Stimulated activated naive CD4-positive, alpha-beta T cell treated with Interleukin-2 at 50 U/mL for 16 hours (primary cell): ENCODE measurements at regions not wholly inside any gene's neighbourhood (a gene's known extent, or its start where the extent isn't known, plus 50 kb on each side); places are given as distances from the start of the nearest gene placed in this dataset.

Experiments
- DNase-seq: peaks from one replicate; lab custom pipeline; 2025; lab: John Stamatoyannopoulos, UW

DNA sequence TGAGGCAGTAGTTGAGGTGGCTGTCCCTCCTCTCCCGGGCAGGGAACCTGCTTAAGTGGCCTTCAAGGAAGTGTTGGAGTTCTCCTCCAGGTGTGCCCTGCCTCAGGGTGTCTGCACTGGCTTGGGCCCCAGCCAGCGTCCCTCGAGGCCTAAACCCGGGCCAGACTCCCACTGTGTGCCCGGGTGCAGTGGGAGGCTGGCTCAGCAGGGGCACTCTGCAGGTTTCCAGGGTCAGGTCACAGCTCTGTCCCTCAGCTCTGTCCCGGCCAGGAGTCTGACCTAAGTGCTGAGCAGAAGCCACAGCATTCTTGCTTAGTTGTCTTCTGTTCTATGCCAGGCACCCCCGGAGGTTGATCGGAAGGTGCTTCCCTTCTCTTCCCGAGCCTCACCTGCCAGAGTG is 69.0 kb upstream of the OTOS start:
- no peak for DNase-seq

DNA sequence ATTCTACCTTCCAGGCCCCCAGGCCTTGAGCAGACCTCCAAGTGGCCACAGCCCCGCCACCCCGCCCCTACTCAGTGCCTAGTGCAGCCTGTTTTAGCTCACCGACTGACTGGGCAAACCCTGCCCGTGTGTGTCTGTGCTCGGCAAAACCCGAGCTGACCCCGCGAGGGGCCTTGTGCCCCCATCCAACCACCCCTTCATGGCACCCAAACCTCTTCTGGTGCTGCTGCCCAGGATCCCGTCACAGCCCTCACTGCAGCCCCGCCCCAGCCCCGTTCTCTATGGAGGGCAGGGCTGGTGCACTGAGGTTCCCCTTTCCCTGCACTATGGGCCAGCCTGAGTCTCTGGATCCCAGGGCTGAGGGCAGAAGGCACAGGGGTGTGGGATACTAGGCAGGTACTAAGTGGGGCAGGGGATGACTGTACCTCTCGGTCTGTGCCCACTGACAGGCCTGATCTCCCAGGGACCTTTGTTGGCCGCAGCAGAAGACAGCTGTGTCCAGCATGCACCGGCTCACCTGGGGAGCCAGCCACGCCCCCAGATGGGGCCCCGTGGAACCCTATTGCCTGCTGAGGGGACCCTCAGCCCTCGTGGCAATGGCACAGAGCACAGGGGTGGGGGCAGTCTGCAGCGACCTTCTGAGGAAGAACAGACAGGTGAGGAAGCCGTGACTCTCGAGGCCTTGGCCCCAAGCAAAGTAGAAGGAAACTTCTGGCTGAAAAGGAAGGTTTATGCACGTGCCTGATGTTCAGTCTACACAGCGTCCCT is 69.9 kb upstream of the OTOS start:
- no peak for DNase-seq

DNA sequence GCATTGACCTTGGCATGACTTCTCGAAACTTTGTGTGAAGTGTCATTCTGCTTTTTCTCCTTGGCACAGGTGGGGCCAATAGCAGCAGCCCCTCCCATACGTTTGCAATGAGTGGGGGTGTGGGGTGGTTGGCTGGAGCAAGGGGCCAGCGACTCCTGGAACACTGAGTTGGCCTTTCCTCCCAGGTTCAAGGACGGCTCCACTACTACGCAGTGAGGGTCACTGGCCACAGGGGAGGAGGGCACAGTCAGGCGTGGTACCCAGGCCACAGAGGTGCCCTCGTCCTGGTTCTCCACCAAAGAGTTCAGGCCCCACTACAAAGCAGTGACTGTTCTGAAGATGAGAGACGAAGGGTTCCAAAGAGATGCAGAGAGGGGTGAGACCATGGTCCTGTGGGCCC is 70.6 kb upstream of the OTOS start:
- DNase-seq, result no peak

DNA sequence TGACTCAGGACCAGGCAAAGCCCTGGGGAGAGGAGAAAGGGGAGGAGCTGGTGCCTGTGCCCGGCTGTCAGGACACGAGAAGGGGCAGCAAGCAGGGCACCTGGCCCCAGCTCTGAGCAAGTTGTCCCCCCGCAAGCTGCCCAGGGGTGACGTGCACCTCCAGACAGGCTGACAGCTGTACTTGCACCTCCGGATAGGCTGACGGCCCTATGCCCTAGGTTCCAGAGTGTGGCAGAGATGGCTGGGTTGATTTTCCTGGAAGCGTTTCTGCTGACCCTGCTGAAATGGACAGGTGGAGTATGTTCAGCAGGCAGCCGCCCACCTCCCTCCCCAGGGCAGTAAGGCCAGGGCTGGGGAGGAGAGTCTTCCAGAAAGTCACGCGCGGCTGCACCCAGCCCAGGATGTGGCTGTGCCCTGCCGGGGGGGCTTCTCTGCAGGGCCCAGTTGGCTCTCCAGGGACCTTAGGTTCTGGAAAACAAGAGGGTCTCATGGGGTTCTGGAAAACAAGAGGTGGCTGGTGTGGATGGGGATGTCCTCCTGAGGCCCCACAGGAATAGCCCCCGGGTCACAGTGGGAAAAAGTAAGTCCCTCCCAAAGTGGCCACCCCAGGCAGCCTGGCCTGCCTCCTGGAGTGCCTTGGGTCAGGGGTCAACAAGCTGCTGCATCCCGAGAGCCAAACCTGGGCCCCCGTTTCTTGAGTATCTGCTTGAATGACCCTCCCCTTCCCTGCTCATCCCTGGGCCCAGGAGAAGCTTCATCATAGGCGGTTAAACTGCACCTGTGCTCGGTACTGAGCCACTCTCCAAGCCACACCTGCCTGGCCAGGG is 71.4 kb upstream of the OTOS start:
- DNase-seq, result no peak

DNA sequence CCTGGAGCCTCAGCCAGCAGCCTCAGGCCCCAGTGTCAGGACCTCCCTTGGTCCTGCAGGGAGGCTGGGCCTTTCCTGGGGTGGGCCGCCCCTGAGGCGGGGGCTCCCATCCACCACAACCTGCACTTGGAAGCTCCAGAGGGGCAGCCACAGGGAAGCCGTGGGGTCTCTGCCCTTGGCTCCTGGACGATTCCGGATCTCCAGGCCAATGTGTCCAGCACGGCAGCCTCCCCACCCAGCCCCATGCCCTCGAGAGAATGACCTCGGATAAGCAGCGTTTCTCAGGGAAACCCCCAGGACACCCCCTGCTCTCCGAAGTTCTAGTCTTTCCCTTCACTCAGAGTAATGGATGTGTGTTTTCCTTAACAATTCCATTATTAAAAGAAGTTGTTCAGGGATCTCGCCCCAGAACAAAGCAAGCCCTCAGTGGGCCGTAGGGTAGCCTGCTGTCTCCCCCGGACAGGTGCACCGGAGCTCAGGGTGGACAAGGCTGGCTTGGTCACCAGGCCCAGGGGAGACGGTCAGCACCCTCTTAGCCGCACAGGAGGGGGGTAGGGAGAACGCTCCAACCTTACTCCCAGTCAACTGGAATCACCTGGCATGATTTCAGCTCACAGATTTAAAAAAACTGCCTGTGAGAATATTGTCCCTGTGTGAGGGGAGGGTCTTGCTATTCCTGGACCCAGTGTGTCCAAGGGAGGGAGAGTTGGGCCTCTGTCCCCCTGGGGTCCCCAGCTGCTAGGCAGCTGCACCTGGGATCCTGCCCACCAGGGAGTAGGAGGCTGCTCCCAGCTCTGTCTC is 72.2 kb upstream of the OTOS start:
- DNase-seq, result no peak

DNA sequence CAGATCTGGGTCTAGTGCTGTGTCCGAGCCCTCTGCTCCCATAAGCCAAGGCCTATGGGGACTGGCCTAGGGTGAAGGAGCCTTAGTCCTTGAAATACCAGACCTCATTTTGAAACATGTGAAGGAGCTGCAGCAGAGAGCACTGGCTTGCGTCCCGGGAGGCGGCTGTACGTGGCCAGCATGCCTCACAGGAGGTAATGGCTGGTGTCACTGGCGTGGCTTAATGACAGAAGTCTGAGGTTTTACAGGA is 72.7 kb upstream of the OTOS start:
- DNase-seq, result no peak

DNA sequence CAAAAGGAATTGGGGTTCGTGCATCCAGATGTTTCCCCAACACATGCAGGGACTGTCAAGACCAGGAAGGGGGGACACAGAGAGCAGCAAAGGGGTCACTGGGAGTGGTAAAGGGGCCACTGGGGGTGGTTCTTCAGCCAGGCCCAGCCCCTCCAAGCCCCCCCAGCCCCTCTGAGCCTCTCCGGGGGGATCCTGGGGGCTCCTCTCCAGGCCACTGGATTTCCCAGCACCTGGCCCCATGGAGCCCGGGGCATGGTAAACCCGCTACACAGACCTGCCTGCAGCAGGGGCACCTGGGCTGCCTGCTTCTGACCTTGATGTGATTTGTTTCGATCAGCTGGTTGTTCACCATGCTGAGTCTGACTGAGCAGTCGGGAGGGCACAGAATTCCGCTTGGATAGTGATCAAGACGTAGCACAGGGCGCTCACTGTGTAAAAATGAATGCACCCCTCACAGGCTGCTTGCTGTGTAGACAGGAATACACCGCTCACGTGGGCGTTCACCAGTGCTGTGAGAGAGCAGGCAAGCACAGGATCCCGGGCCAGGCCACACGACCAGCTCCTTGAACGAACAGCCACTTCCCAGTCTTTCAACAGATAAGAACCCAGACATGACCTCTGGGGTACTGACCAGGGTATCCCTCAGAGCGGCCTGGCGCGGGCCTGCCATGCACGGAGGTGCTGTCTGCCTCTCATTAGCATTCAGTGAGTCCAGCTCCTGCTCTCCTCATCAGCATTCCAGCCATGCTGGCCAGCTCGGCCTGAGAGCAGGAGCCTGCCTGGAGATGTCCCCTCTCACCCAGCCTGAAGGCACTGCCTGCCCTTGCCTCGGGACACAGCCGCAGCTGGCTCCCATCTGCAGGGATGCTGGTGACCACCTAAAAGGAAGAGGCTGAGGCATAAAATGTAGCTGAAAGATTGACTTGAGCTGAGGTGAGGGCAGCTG is 73.3 kb upstream of the OTOS start:
- DNase-seq, result no peak

DNA sequence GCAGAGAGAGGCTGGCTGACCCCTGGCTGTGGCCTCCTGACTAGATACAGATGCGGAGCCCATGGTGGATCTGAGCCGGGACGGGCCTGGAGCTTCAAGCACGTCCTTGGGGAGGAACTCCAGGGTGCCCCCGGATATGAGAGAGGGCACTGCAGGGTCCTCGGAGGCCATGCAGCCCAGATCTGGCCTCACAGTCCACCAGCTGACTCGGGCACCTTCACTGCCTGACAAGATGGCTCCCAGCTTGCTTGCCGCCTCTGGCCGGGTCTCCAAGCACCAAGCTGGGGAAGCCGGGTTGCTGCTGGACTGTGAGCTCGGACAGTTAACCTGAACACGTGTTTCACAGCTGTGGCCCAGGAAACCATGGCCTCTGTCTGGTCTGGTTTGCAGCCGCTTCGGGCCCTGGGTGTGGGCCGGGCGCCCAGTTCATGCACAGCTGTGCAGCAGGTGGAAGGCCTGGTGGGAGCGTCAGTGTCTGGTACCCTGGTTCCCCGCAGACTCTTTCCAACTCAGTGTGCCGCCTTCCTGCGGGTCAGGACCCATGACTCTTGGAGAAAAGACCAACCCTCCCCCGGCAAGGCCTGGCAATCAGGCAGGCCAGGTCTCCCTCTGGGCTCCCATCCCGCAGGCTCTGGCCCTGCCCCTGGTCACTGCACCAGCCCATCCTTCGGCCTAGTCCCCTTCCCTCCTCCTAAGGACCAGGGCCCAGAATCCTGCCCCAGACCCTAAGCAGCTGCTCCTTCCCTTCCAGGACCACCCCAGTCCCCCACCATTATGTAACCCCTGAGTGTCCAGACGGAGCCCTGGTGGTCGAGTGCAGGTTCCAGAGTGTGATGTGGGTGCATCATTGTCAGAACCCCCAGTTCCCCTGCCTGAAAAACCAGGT is 74.6 kb upstream of the OTOS start:
- DNase-seq, result no peak

DNA sequence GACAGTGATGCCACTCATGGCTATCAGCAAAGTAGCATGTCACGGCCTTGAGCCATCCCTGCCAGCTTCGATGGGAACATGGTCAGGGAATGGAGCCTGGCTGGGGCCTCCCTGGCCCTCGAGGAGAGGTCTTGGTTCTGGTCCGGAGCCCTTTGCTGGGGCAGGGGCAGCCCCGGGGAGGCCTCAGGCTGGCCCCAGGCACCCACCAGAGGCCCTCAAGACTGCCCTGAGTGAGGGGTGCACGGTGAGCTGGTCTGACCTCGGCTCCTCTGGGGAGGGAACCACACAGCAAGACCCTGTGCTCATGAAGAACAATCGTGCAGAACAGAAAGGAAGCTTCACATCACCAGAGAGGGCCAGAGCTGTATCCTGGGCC is 75.2 kb upstream of the OTOS start:
- DNase-seq, result no peak

DNA sequence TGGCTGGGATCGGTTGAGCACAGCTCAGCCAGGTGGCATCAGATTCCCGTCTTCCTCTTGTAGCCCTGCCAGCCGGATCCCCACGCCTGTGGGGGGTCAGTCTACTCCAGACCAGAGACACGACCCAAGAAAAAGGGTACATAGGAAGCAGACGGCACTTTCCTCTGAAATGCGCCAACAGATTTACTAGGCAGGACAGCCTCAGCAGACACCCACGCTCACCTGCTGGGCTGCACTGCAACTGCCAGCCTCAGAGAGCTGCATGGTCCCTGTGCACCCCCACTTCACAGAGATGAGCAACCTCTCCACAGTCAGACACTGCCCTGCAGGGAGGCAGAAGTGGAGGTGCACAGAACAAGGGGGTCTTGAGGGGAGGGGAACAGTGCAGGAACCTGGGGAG is 75.7 kb upstream of the OTOS start:
- DNase-seq, result no peak

DNA sequence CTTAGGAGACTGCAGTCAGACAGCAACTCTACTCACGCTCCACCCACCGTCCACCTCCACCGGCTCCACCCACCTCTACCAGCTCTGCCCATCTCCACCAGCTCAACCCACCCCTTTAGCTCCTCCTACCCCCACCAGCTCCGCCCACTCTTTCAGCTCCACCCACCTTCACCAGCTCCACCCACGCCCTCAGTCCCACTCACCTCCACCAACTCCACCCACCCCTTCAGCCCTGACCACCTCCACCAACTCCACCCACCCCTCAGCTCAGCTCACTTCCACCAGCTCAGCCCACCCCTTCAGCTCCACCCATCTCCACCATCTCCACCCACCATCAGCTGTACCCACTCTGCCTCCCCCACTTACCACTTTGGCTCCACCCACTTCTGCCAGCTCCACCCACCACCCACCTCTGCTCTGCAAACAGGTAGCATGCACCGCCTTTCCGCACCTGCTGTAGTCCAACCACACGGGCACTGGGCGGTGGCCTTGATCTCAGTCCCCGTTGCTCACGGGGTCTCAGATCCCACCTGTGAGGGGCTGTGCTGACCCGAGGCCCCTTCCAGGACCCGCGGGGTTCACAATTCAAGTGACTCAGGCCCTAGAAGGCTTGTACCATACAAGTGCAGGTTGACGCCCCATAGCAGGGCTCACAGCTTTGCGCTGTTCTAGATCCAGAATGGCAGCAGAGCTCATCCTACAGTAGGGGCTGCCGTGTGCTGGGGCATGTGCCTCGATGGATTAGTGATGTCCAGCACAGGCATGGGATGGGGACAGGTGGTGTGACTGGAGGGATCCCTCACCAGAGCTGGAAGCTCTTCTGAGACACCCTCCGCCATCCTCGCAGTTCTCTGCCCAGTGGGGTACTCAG is 77.2 kb upstream of the OTOS start:
- DNase-seq, result no peak

DNA sequence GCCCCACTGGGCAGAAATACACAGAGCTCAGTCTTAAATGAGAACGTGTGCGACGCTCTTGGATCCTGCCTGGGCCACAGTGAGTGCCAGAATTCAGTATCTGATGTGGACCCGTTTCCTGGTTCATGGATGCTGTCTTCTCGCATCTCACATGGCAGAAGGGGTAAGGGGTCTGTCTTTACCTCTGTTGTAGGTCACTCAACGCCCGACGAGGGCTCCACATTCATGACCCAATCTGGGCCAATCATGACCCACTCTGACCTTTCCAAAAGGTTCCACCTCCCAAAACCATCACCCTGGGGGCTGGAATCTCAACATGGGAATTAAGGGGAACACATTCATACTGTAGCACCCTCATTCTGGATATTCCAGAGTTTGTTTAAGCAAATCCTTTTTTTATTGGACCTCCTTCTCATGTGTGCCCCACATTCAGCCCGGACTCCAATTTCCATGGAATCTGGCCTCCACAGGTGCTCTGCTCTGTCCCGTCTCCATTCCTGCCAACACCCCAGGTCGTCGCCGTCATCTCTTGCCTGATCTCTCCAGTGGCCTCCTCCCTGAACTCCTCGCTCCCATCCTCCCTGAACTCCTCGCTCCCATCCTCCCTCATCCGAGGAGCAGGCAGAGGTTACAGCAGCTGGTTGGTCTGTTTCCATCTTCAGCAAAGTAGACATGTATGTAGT is 78.9 kb upstream of the OTOS start:
- no peak for DNase-seq

DNA sequence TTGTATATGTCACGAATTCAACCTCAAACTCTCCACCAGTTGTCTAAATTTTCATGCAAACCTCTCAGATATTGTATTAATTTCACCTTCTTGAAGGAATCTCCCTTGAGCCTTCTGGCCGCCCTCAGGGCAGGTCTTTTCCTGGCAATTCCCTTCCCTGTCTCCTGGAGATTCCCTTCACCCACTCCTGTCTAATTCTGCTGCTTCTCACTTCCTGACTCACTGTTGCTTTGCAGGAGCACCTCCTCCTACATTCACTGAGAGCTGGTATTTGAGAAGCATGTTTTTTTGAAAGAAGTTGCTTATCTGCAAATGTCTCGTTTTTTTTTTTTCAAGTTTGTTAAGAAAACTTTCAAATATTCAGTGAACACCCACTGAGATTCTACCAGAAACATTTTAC is 79.9 kb upstream of the OTOS start:
- DNase-seq, result no peak

DNA sequence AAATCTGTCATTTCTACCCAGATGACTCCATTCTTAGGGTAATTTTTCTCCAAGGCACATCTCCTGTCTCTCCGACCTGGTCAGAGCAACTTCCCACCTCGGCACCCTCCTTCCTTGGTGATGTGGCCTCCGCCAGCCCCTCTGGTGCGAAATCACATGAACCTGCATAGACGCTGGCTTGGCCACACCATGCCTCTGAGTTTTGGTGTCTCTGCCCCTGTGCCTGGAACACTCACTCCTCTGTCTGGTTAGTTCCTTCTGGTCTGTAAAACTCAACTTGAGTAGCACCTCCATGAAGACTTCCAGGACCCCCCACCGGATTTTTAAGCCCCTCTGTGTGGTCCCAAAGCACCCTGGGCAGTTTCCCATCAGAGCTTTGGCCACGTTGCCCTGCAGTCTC is 83.2 kb upstream of the OTOS start:
- DNase-seq, result no peak

DNA sequence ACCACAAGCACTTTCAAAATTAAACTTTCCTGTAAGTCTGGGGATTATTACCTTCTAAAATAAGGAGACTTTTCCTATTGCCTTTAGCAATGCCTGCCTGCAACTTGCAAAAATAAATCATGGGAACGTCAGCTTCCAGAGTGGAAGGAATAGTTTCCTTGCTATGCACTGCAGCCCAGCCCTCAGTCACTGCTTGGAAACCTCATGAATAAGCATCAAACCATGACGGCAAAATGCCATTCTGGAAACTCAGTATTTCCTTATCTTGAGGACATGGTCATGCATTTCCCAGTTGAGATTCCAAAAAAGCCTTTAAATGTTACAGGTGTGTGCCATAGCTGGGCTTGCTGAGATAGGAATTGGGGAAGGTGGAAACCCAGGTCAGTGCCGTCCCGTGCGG is 84.2 kb upstream of the OTOS start:
- DNase-seq, result no peak

DNA sequence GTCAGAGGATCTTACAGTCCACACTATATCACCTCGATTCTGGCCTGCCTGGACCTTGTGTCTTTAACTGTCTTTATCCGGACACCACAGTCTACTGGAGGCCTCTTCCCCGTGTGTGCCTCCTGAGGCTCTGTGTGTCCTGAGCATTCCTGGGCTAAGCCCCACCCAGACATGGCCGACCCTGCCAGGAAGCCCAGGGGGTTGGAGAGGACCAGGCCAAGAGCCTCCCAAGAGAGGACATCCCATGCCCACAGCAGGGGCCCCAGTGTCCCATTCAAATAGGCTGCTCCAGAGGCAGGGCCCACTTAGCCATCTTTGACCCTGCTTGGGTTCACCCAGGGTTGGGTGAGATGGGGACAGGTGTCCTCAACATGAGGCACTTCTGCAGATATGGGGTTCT is 84.7 kb upstream of the OTOS start:
- no peak for DNase-seq

DNA sequence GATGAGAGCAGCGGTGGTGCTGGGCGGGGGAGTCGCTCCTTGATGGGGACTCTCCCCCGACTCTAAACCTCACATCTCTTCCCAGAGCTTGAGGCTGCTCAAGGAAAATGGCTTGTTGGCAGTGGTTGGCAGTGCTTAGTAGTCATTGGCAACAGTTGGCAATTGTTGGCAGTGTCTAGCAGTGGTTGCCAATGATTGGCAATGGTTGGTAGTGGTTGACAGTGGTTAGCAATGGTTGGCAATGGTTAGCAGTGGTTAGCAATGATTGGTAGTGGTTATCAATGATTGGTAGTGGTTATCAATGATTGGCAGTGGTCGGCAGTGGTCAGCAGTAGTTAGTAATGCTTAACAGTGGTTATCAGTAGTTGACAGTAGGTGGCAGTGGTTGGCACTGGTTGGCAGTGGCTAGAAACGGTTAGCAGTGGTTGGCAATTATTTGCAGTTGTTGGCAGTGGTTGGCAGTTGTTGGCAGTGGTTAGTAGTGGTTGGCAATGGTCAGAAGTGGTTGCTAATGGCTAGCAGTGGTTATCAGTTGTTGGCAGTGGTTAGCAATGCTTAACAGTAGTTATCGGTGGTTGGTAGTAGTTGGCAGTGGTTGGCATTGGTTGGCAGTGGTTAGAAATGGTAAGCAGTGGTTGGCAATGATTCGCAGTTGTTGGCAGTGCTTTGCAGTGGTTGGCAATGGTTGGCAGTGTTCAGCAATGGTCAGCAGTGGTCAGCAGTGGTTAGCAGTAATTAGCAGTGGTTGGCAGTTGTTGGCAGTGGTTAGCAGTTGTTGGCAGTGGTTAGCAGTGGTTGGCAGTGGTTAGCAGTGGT is 85.4 kb upstream of the OTOS start:
- no peak for DNase-seq

DNA sequence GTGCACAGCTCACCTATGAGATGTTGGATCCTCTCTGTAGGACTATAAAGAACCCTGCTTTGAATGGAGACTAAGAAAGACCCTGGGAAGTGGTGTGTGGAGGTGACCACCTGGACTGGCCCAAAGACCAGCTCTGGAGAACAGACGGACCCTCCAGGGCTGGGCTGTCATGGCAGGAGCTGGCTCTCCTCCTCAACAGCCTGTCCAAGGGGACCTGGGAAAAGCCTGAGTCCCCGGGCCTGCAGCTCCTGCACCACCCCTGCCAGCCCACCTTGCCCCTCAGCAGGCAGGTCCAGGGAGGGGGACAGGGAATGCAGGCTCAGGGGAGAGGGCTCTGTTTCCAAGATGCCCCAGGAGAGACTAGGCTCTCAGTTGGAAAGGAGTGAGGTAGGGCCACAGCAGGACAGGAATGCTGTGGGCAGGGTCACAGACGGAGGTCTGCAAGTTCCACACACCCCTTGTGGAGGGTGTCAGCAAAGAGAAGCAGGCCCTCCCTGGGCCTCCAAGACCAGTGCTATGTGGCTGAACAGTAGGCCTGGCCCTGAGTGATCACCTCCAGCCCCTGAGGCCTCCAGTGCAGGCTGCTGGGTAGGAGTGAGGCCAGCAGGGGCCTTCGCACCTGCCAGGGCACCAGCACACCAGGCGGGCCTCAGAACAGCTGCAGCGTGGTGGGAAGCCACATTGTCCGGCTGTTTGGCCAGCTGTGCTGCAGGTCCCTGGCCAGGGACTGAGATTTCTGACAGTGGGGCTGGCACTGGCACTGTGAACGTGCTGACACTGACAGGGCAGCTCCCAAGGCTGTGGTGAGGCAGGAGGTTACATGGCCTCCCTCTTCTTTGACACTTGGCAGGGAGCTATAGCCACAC is 86.4 kb upstream of the OTOS start:
- DNase-seq, result no peak
